Stimulated activated CD8-positive, alpha-beta memory T cell treated with anti-CD3 and anti-CD28 coated beads, Interleukin-15, amount 100 ng/mL, for 24 hours (primary cell): ENCODE measurements at regions not wholly inside any gene's neighbourhood (a gene's known extent, or its start where the extent isn't known, plus 50 kb on each side); places are given as distances from the start of the nearest gene placed in this dataset.
"Not testable (repeated sequence)": the region's sequence is repeated elsewhere in the genome, so short reads cannot be mapped to it uniquely, and the experiment has no call there.

Experiments
- DNase-seq: peaks from one replicate; pipeline ENCODE4 v3.0.0-alpha.2; 2020; ENCODE audit warnings: low read depth

GRCh38 chr2:56515399-56515798, 331.6 kb downstream of the CCDC85A start:
- DNase-seq: no peak

GRCh38 chr2:56519806-56520205, 336.0 kb downstream of the CCDC85A start:
- DNase-seq: no peak

- no peak for DNase-seq
Observed at GRCh38 chr2:56522605-56523089, 338.9 kb downstream of the CCDC85A start.

- no peak for DNase-seq
Observed at GRCh38 chr2:56523816-56524215, 340.0 kb downstream of the CCDC85A start.

- DNase-seq: no peak
Observed at GRCh38 chr2:56531668-56532420, 348.1 kb downstream of the CCDC85A start.

GRCh38 chr2:56534321-56534720, 350.5 kb downstream of the CCDC85A start:
- no peak for DNase-seq

- DNase-seq: no peak
Observed at GRCh38 chr2:56537756-56538155, 354.0 kb downstream of the CCDC85A start.

- no peak for DNase-seq
Observed at GRCh38 chr2:56539618-56540017, 355.8 kb downstream of the CCDC85A start.

- no peak for DNase-seq
Observed at GRCh38 chr2:56540467-56540866, 356.7 kb downstream of the CCDC85A start.

- no peak for DNase-seq
Observed at GRCh38 chr2:56540916-56541315, 357.1 kb downstream of the CCDC85A start.

GRCh38 chr2:56542213-56542612, 358.4 kb downstream of the CCDC85A start:
- no peak for DNase-seq

GRCh38 chr2:56565143-56565542, 381.4 kb downstream of the CCDC85A start:
- DNase-seq: no peak

GRCh38 chr2:56571074-56571473, 387.3 kb downstream of the CCDC85A start:
- no peak for DNase-seq

GRCh38 chr2:56576001-56576400, 392.2 kb downstream of the CCDC85A start:
- DNase-seq: no peak

- DNase-seq: no peak
Observed at GRCh38 chr2:56580242-56580641, 396.5 kb downstream of the CCDC85A start.

GRCh38 chr2:56582570-56582969, 398.8 kb downstream of the CCDC85A start:
- no peak for DNase-seq

- no peak for DNase-seq
Observed at GRCh38 chr2:56583796-56584315, 400.1 kb downstream of the CCDC85A start.

GRCh38 chr2:56587456-56587855, 403.7 kb downstream of the CCDC85A start:
- no peak for DNase-seq

- no peak for DNase-seq
Observed at GRCh38 chr2:56589194-56589593, 405.4 kb downstream of the CCDC85A start.

GRCh38 chr2:56589835-56590234, 406.0 kb downstream of the CCDC85A start:
- no peak for DNase-seq

- DNase-seq: no peak
Observed at GRCh38 chr2:56590611-56591010, 406.8 kb downstream of the CCDC85A start.

- not testable (repeated sequence) for DNase-seq
Observed at GRCh38 chr2:56606086-56606485, 422.3 kb downstream of the CCDC85A start.

- no peak for DNase-seq
Observed at GRCh38 chr2:56613254-56613653, 429.5 kb downstream of the CCDC85A start.

GRCh38 chr2:56613920-56614319, 430.1 kb downstream of the CCDC85A start:
- no peak for DNase-seq
